Panc1 (cell line): ENCODE measurements at regions not wholly inside any gene's neighbourhood (a gene's known extent, or its start where the extent isn't known, plus 50 kb on each side); places are given as distances from the start of the nearest gene placed in this dataset.

Experiments used
- POLR2AphosphoS5 ChIP-seq: IDR thresholded peaks from 2 replicates; pipeline ENCODE4 v1.6.1; 2012; ENCODE audit warnings: mild to moderate bottlenecking, low read depth, low read length, moderate library complexity
- REST ChIP-seq, 2 experiments: IDR thresholded peaks; 2 replicates each; pipeline ENCODE4 v1.6.1; 2011 to 2012; ENCODE audit warnings: low read depth in 2 of 2, control low read depth in 1 of 2, low read length in 1 of 2, mild to moderate bottlenecking in 1 of 2, moderate library complexity in 1 of 2; ENCODE audit not compliant: insufficient read depth in 1 of 2
- SIN3A ChIP-seq: IDR thresholded peaks from 2 replicates; pipeline ENCODE4 v1.6.1; 2012; ENCODE audit warnings: low read depth, mild to moderate bottlenecking, low read length, moderate library complexity, borderline replicate concordance; ENCODE audit not compliant: insufficient read depth

GRCh38 chr5:122527547-122527946 lies 215.5 kb downstream of the SNCAIP start:
- TF ChIP-seq REST (IDR thresholded peaks at IDR 0.05; ENCODE audit: insufficient read depth in 1 of 2, low read depth in 2 of 2, low read length in 1 of 2) (no peak), SIN3A (no peak), POLR2AphosphoS5 (no peak)
